EL (cell line): ENCODE measurements at regions not wholly inside any gene's neighbourhood (a gene's known extent, or its start where the extent isn't known, plus 50 kb on each side); places are given as distances from the start of the nearest gene placed in this dataset.

Experiments used
- DNase-seq: peaks from one replicate; pipeline ENCODE4 v3.0.0-alpha.2; 2016

GRCh38 chr7:21159506-21159905 lies 268.4 kb upstream of the SP4 start:
- DNase-seq: no peak

- no peak for DNase-seq
Measured at GRCh38 chr7:21160401-21160800, 267.5 kb upstream of the SP4 start.

GRCh38 chr7:21167942-21168341 lies 259.9 kb upstream of the SP4 start:
- DNase-seq: no peak

GRCh38 chr7:21169667-21170580 lies 258.0 kb upstream of the SP4 start:
- DNase-seq: no peak

- no peak for DNase-seq
Measured at GRCh38 chr7:21172800-21173199, 255.1 kb upstream of the SP4 start.

- DNase-seq: no peak
Measured at GRCh38 chr7:21173436-21173835, 254.4 kb upstream of the SP4 start.

- no peak for DNase-seq
Measured at GRCh38 chr7:21175714-21176113, 252.2 kb upstream of the SP4 start.

- DNase-seq: no peak
Measured at GRCh38 chr7:21184942-21185652, 242.8 kb upstream of the SP4 start.

- DNase-seq: no peak
Measured at GRCh38 chr7:21185653-21186265, 242.1 kb upstream of the SP4 start.

GRCh38 chr7:21191321-21192073 lies 236.4 kb upstream of the SP4 start:
- no peak for DNase-seq

GRCh38 chr7:21192657-21193056 lies 235.2 kb upstream of the SP4 start:
- no peak for DNase-seq

- DNase-seq: no peak
Measured at GRCh38 chr7:21193895-21194294, 234.0 kb upstream of the SP4 start.

- no peak for DNase-seq
Measured at GRCh38 chr7:21194936-21195335, 232.9 kb upstream of the SP4 start.

GRCh38 chr7:21198921-21199320 lies 229.0 kb upstream of the SP4 start:
- DNase-seq: no peak

GRCh38 chr7:21200503-21200902 lies 227.4 kb upstream of the SP4 start:
- no peak for DNase-seq

- DNase-seq: no peak
Measured at GRCh38 chr7:21214657-21215056, 213.2 kb upstream of the SP4 start.

- no peak for DNase-seq
Measured at GRCh38 chr7:21215307-21215706, 212.6 kb upstream of the SP4 start.

- DNase-seq: no peak
Measured at GRCh38 chr7:21217365-21217764, 210.5 kb upstream of the SP4 start.

- no peak for DNase-seq
Measured at GRCh38 chr7:21218155-21218554, 209.7 kb upstream of the SP4 start.

- no peak for DNase-seq
Measured at GRCh38 chr7:21221130-21221529, 206.8 kb upstream of the SP4 start.

- DNase-seq: no peak
Measured at GRCh38 chr7:21238400-21239116, 189.3 kb upstream of the SP4 start.

GRCh38 chr7:21243265-21243664 lies 184.6 kb upstream of the SP4 start:
- DNase-seq: no peak
